PC-3 (cell line): ENCODE measurements at regions not wholly inside any gene's neighbourhood (a gene's known extent, or its start where the extent isn't known, plus 50 kb on each side); places are given as distances from the start of the nearest gene placed in this dataset.

Experiments used
- CTCF ChIP-seq: fragments of 300-600 bp; sonication (generic); conservative IDR thresholded peaks from 2 replicates; pipeline ENCODE4 v1.5.1; 2017; ENCODE audit warnings: antibody characterized with exemption, low read depth, mild to moderate bottlenecking, low read length
- EZH2 ChIP-seq: fragments of 300-600 bp; sonication (generic); IDR thresholded peaks from one replicate; pipeline ENCODE4 v1.6.1; 2017; ENCODE audit warnings: antibody characterized with exemption, mild to moderate bottlenecking, low read length; ENCODE audit not compliant: unreplicated experiment
- EZH2phosphoT487 ChIP-seq: fragments of 300-600 bp; sonication (generic); IDR thresholded peaks from 2 replicates; pipeline ENCODE4 v1.6.1; 2018; ENCODE audit warnings: mild to moderate bottlenecking, antibody characterized with exemption, low read length, borderline replicate concordance

- TF ChIP-seq CTCF = no peak
- TF ChIP-seq EZH2 = no peak
- no peak for TF ChIP-seq EZH2phosphoT487
Measured at GRCh38 chr3:65240366-65240765, 552.6 kb upstream of the ADAMTS9 start.
